Stimulated activated CD8-positive, alpha-beta memory T cell treated with anti-CD3 and anti-CD28 coated beads, Interleukin-15, amount 100 ng/mL, for 48 hours (primary cell): ENCODE measurements at regions not wholly inside any gene's neighbourhood (a gene's known extent, or its start where the extent isn't known, plus 50 kb on each side); places are given as distances from the start of the nearest gene placed in this dataset.

ENCODE experiments used
- DNase-seq, 2 donors: peaks; one replicate each; pipeline ENCODE4 v3.0.0-alpha.2; 2020; ENCODE audit warnings: low read depth in 2 of 2

DNA sequence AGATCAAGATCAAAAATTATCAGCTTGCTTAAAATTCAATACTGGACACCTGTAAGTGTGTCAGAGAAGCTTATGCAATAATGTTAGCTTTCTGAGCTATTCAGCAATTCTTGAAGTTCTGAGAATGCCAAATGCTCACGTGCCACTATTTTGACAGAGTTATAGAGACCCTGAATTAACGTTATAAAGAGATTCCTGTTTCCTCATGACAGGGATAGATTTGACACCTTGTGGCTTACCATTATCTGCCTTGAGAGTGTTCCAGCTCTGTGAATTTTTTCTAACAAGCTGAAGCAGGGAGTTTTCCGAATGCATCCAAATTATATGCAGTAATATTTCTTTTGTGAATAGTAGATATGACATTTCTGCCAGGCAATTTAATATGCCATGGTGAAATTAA lies 781.6 kb downstream of the ADGRL2 start:
- DNase-seq = no peak

DNA sequence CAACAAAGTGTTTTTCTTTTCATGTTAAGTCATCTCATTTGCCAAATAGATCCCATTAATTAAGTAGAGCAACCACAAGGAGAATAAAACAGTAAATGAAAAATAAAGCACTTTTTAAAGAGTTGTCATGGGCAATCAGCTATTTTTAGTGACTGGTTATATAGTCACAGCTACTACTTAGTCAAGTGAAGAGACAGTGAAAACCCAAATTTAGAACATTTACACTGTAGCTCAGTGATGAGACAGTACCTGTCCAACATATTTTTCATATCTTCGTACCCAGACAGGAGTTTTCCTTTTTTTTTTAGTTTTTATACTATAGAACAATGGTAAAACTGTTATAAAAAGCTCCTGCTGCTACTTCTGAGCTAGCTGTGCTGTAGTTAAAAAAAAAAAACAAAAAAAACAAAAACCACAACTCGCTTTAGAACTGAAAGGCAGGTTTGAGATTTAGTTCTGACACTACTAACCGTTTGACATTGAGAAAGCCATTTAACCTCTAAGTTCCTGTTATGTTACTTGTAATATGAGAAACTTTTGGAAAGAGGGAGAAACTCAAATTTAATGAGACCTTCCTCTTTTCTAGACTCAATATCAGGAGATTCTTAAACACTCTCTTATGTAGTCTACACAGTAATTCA lies 777.5 kb downstream of the ADGRL2 start:
- DNase-seq = no peak

DNA sequence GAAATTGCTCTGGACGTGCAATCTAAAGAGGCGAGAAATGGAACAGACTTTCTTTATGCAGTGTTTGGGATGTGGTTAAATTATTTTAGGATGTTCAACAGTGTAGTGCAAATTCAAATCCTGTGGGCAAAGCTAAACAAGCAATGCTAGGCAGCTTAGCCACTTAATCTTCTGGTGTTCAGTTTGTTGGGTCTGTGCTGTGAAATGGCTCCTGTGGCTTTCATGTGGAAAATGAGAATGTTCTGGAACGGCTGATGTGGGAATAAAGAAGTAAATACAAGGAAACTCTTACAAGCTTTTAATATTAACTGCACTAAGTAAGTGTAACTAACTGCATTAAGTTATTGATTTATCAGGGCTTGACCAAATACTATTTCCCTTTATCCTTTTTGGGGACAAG lies 766.6 kb downstream of the ADGRL2 start:
- DNase-seq = no peak

DNA sequence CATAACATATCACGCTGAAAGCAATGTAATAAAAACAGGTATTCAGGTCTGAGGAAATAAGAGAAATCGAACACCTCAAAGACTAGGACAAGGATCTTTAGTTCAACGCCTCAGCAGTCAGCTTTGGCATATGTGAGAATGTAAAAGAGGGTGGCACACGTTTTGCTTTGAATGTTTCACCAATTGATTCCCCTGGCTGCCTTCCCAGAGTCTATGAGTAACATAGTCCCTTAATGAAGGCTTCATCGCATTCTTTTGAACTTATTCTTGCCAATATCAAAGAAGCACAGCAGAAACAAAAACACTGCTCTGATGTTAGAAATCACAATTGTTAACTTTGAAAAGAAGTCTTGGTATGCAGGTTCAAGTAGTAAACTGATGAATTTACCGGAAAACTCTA lies 764.8 kb downstream of the ADGRL2 start:
- DNase-seq = no peak

DNA sequence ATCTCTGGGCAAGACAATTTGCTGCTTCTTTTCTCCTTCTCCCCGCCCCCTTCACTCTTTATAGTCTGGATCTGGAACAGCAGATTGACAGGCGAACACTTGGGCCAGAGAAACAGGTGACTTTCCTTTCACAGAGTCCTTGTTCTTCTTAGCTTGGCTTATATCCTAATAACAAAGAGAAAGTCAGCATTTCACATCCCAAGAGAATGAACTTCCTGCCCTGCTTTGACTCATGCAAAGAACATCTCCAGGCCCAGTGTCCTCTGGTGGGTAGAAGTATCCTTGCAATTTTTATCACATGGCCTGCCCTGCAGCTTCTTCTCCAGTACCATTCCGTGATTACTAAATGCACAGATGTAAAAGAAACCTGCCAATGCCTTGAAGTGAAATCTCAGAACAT lies 764.4 kb downstream of the ADGRL2 start:
- no peak for DNase-seq

DNA sequence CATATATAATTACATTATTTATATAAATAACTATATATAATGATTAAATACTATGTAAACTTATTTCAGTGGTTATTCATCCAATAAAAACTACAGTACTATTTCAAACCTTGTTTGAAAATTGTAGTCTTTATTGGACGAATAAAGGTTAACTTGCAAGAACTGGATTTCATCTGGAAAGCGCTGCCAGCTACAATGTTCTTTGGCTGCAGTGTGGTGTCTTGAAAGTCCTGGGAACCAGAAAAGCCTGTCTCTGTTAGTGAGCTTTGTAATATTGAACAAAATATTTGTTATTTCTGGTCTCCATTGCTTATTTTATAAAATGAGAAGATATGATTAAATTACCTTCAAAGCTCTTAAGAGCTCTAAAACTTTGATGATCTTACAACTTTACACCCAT lies 763.6 kb downstream of the ADGRL2 start:
- DNase-seq = no peak

DNA sequence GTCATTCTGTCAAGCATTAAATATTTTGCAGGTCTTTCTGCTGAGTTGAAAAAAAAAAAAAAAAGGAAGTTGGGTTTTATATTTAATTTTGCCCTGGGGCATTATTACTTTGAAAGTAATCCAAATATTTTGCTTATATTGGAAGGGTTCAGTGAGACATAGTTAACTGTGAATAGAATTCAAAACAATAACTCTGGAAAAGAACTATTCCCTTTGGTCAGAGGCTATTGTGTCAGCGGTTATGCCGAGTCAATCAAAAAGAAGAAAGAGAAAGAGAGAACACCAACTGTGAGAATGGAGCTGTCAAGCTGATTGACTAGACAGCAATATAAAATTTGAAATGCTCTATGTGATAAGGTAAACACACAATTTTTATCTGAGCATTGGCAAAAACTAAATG lies 761.7 kb downstream of the ADGRL2 start:
- DNase-seq = no peak

DNA sequence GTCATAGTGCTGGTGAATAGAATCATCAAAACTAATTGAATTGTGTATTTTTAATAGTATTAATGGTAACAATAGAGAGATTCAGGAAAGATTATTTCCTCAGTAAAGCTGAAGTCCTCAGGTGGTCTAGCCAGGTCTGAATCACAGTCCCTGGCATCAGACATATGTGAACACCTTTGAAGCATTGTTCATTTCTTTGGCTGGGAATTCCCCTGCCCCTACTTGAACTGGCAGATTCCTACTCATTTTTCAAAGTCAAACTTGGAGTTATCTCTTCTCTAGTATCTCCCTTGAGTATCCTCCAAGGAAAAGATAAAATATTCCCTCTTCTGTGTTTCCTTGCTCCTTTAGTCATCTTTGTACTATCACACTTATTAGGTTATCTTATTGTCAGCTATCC lies 759.8 kb downstream of the ADGRL2 start:
- no peak for DNase-seq

DNA sequence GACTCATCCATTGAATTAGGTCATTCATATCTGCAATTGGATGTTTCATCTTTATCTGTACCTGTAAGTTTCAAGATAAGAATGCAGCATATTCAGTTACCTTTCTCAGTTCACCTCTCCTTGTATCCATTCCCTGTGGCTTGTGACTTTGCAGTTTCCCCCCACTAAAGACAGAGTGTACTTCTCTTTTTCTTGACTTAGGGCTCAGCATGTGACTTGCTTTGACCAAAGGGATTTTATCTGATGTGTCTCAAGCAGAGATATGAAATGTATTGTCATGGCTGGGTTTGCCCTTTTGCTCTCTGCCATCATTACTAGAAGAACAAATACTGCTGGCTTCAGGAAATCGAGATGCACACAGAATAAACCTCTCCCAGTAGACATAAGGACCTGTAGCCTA lies 754.8 kb downstream of the ADGRL2 start:
- DNase-seq = no peak

DNA sequence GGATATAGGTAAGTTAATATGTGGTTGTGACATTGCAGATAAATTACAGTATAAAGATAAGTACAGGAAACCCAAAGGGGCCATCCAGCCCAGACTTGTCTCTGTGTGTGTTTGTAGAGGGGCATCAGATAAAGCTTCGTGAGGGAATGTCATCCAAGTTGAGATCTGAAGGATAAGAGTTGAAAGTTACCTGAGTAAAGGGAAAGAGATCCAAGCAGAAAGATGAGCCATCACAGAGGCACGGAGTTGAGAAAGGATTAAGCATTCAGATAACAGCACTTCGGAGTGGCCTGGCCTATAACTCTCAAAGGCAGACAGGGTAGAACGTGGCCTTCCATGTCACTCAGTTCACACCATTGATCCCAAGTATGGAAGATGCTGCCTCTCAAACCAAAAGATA lies 749.1 kb downstream of the ADGRL2 start:
- DNase-seq = no peak

DNA sequence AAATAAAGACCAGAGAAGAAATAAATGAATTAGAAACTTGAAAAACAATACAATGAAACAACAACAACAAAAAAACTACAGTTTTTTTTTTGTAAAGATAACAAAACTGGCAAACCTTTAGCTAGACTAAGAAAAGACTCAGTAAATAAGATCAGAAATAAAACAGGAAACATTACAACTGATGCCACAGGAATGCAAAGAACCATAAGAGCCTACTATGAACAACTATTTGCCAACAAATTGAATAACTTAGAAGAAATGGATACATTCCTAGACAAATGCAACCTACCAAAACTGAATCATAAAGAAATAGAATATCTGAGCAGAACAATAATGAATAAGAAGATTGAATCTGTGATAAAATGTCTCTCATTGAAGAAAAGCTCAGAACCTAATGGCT lies 742.0 kb downstream of the ADGRL2 start:
- no peak for DNase-seq

DNA sequence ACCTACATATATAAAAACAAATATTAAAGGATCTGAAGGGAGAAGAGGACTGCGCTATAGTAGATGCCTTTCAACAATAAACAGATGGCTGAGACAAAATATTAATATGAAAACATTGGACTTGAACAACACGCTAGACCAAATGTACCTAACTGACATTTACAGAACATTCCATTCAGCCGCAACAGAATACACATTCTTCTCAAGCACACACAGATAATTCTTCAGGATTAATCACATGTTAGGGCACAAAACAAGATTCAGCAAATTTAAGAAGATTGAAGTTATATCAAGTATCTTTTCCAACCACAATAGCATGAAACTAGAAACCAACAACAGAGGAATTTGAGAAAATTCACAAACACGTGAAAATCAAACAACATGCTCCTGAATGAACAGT lies 741.4 kb downstream of the ADGRL2 start:
- no peak for DNase-seq

DNA sequence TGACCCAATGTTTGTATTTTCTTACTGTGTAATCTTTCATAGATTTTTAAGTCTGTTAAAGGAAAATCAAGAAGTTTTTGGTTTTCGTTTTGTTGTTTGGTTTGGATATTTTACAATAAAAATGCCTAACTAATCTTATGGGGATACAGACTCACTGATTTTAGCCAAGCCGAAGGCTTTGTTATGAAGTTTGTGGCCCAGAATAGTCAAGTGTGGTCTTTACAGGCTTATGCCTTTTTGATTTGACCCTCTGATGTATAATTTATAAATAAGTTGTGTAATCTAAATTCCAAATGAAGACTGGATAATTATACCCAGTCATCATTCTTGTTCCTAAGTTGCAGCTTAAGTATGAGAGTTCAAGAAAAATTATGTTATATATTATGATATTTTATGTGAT lies 739.3 kb downstream of the ADGRL2 start:
- no peak for DNase-seq

DNA sequence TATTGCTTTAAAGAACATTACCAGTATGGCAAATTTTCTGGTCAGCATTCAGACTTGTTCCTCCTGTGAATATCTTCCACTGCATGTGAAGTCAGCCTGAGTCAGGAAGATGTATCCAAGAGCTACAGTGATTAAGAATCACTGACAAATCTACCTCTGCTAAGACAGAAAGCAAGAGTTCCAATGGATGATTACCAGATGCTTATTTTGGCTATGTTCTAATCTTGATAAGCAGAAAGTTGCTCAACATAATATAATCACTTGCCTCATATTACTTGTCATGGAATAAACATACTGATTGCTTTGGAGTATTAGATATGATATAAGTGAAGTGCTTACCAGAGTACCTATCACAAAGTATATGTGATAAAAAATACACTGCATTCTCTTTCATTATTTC lies 738.1 kb downstream of the ADGRL2 start:
- no peak for DNase-seq

DNA sequence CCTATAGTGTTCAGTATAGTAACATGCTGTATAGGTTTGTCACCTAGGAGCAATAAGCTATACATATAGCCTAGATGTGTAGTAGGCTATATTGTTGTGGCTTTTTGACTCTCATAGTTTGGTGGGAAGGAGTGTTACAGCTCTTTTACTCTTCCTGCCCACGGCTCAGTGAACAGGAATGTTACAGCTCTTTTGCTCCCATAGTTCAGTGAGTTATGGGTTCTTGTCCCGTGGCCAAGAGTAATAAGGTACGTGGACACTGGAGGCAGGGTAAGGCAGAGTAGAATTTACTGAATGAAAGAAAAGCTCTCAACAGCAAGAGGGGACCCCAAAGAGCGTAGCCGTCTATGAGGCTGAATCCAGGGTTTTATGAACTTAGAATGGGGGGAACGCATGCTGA lies 734.3 kb downstream of the ADGRL2 start:
- no peak for DNase-seq

DNA sequence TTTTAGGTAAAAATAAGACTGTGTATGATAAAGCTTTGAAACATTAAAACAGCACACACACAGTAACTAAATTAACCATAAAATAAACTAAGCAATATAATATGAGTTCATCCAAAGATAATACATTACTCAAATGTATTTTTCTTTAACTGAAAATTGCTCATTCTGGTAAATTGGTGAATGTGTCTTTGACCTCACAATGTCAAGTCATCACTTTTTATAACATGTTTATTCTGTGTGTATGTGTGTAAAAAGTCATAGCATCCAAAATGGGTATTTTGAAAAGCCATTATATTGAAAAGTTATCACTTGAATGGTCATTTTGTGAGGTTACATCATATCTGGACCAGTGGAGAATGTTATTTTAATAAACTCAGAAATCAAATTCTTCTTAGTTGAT lies 724.6 kb downstream of the ADGRL2 start:
- no peak for DNase-seq

DNA sequence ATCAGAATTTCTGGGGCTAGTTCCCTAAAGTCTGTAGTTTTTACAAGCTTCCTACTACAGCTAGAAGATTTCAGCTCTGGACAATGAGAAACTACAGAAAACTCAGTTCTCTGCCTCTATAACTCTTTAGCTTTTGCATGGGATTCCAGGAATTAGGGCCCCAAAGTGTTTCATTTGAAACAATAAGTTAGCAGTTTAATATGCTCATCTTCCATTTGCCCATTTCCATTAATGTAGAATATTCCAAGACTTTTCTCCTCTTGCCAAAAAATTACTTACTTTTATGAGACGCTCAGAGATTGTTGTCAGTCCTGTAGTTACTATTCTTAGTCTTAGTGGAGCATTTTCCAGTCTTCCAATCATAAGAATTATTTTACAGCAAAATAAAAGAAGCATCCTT lies 719.9 kb downstream of the ADGRL2 start:
- DNase-seq = no peak

DNA sequence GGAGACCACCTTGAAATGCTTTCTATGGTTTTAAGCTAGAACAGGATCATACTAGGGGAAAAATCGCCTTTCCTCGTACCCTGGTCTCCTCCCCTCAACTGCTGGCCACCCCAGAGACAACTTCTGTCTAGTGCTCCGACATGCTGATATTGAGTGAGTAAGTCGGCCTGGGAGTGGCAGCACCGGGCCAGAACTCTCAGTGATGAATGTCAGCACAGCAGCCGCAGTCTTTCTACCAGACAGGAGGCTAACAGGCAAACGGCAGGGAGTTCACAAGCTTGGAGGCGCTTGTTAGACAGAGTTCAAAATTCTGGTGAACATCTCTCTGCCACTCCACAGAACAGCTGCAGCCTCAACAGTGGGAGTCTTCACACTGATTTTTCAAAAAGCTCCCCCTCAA lies 716.9 kb downstream of the ADGRL2 start:
- no peak for DNase-seq

DNA sequence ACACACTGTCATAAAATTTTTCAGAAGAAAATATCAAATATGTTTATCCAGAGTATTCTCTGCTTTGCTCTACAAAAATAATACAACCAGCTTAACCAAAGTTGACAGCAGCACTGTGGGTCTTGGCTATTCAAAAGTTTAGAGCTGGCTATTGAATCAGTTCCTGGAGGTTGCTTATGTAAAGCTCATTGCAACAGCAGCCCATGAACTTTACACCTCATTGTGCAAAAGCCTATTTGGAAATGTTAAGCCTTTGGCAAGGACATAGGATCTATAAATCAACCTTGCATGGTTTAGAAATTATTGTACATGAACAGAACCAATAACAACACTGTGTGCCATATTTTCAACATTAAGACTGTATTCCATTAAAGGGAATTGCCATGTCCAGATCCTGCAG lies 714.9 kb downstream of the ADGRL2 start:
- DNase-seq = no peak

DNA sequence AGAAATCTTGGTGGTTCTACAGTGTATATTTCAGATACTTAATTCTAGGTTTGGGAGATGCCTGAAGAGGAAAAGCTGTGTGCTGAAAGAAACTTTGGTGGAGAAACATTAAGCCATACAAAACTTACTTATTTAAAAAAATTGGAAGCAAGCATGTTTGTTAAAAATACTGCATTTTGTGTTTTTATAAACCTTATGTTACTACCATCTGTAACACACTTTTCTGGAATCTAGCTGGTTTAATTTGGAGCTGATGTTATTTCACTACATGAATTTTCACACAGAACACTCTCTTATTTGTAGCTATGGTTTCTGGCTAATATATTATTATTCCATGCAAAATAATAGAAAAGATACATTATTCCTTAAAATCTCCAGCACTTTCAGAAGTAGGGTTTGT lies 710.7 kb downstream of the ADGRL2 start:
- no peak for DNase-seq

DNA sequence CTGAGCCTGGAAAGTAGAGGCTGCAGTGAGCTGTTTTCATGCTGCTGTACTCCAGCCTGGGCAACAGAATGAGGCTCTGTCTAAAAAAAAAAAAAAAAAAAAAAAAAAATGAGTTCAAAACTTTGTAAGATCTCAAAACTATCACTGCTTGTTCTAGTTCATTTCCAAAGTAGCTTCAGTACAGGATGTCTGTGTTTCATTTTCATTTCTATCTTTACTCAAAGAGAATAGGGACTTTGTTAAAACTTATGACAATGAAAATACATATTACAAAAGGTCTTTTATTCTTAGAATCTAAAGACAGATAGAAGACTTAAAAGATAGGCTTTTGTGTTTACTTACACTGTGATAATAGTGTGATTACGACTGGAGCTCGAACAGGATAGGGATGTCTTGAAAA lies 709.7 kb downstream of the ADGRL2 start:
- DNase-seq = no peak

DNA sequence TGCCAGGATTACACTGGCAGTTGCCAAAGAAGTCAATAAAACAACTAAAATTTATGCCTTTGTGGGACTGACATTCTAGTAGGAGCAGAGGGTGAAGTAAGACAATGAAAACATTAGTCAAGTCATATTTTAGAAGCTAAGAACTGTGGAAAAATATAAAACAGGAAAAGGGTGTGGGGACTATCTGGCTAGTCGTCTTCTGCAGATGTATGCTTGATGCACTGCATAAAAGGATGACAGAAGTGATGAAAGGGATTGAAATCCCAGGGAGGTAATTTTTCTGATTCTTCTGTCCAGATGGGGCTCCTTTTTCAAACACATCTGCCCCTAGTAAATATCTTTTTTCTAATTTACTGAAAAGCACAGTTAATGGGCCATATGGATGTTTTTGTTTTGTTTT lies 706.3 kb downstream of the ADGRL2 start:
- DNase-seq = no peak

DNA sequence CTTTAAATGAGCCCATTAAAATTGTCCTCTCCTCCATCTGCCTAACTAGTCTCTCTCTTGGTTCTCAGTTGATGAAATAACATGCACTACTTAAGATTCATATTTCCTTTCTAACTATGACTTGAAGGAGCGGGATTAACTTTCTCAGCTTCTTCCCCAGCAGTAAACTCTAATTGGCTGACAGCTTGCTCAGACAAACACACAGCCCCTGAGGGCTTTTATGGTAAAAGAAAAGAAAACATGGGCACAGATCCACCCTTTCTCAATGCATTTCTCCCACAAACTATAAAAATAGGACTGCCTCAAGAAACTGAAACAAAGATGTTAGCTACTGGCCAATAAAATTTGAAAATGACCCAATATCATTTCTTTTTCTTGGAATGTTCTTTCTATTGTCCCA lies 703.1 kb downstream of the ADGRL2 start:
- no peak for DNase-seq

DNA sequence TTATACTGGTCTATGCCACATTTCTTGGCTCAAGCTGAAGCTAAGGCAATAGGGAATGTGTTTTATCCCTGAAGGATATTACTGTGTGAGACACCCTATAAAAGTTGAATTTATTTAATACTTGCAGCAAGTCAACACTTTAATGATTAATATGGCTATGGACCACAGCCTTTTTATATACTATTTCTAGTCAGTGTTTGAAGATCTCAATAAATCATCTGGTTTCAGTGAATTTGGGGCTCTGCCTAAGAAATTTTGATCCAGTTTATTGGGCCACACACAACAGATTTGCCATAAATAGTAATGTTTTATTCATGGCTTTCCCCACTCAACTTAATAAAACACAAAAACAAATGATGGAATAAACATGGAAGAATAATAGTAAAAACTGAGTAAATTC lies 698.3 kb downstream of the ADGRL2 start:
- DNase-seq = no peak

DNA sequence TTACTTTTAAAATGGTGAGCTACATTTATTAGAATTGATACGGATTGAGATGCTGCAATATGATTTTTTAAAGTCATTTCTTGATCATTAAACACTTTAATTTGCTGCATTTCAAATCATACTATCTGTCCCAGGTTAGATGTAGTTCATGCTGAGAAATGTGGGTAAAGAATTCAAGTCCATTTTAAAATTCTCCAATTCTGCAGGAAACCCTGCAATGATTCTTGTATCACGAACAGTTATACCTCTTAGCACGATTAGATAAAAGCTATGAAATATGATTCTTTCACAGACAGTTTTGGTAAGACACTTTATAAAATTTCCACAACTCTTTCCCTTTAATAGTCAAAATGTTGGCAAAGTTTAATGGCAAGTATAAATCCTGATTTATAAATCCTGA lies 693.4 kb downstream of the ADGRL2 start:
- no peak for DNase-seq
